Middle frontal gyrus (tissue), 1 donor: ENCODE measurements at regions not wholly inside any gene's neighbourhood (a gene's known extent, or its start where the extent isn't known, plus 50 kb on each side); places are given as distances from the start of the nearest gene placed in this dataset.
"Not testable (repeated sequence)": the region's sequence is repeated elsewhere in the genome, so short reads cannot be mapped to it uniquely, and the experiment has no call there.

Experiments
- DNase-seq: peaks from one replicate; pipeline ENCODE4 v3.0.0-alpha.2; 2015; ENCODE audit warnings: low spot score; ENCODE audit errors: extremely low spot score

DNA sequence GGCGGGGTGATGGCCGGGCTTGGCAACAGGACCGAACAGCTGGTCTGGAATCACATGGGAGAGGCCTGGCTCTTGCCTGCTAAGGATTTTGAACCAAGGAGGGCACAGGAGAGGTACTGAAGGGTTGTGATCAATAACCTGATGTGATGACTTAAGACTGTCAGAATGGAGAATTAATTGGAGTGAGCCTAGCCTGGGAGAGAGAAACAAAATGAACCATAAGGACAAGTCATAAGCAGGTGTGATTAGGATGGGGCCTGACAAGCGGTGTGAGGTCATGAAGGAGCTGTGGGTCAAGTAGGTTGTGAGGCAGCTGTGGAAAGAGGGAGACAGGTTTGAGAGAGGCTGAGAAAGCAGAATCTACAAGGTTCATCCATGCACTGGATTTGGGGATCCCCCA lies 104.6 kb downstream of the MED10 start:
- no peak for DNase-seq

- no peak for DNase-seq
Measured at GRCh38 chr5:6273090-6273735, 105.1 kb downstream of the MED10 start.

DNA sequence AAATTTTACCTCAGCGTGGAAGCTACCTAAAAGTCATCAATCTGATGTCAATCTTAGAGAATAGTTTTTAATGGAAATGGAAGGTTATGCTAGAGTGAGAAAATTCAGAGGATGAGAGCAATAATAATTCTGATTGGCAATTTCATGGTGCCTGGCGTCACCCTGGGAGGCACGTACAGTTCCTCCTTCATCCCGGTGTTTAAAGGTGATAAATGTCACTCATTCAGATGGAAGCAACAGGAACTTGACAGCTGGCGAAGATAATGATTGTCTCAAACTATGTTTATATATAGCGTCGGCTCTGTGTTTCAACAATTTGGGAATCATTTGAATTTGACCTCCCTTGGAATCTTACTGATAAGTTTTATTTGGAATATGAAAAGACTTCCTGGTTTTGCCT lies 108.4 kb downstream of the MED10 start:
- DNase-seq, result no peak

DNA sequence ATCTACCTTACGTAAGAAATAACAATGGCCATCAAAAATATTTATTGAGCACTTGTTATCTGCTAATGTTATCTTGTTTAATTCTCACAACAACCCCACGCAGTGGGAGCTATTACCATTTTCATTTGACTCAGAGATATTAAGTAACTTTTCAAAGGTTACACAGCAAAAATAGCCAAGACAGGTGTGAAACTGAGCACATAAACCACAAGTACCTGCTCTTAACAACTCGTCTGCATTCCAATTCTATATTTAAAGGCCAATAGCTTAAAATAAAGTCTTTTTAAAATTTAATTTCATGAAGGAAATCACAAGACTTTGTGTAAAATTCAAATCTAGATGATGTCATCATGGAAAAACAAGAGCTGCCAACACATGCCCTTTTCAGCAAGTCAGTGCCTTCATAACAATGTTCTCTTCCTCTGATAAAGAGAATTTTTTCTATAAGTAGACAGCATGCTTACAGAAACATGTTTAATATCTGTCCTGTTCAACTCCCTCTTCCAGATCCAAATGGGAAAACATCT lies 111.6 kb downstream of the MED10 start:
- DNase-seq, result no peak

GRCh38 chr5:6264394-6264793 lies 114.0 kb downstream of the MED10 start:
- no peak for DNase-seq

- no peak for DNase-seq
Measured at GRCh38 chr5:6262651-6263363, 115.5 kb downstream of the MED10 start.

GRCh38 chr5:6261668-6262067 lies 116.7 kb downstream of the MED10 start:
- DNase-seq, result no peak

GRCh38 chr5:6261256-6261655 lies 117.1 kb downstream of the MED10 start:
- DNase-seq, result no peak

DNA sequence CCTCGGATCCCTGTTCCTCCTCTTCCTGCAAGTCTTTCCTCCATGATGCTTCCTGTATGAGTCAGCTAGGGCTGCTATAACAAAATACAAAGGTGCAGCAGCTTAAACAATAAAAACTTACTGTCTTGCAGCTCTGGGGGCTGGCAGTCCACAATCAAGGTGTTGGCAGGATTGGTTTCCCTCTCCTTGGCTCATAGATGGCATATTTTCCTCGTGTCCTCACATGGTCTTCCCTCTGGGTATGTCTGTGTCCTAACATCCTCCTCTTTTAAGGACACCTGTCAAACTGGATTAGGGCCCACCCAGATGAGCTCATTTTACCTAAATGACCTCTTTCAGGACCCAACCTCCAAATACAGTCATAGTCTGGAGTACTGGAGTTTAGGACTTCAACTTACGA lies 117.5 kb downstream of the MED10 start:
- DNase-seq, result no peak

DNA sequence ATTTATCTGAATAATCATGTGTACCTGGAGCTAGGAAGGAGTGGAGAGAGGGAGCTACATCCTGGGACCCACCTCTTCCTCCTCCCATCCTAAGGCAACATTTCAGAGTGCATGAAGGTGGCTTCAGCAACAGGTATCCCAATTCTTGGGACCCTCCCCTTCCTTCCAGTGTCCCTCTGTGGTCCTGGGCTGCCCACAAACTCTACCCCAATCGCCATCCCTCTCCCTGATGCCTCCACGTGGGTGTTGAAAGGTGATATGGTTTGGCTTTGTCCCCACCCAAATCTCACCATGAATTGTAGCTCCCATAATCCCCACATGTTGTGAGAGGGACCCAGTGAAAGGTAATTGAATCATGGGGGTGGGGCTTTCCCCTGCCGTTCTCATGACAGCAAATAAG lies 121.4 kb downstream of the MED10 start:
- no peak for DNase-seq

DNA sequence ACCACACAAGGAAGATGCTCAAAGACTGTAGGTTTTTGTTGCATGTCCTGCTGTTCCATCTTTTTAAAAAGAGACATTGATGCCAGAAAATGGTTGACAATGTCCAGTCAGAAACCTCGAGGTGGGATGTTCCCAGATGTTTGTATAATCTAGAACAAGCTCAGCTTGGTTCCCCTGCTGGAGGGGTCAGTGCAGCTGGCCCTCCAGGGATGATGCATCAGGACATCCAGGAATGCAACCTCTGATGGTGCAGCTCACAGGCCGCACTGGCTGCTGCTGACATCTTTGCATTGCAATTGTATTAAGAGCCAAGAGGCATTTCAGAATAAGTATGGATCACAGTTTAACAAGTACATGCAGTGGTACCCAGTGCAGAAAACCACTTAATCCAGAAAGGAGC lies 122.4 kb downstream of the MED10 start:
- DNase-seq, result no peak

DNA sequence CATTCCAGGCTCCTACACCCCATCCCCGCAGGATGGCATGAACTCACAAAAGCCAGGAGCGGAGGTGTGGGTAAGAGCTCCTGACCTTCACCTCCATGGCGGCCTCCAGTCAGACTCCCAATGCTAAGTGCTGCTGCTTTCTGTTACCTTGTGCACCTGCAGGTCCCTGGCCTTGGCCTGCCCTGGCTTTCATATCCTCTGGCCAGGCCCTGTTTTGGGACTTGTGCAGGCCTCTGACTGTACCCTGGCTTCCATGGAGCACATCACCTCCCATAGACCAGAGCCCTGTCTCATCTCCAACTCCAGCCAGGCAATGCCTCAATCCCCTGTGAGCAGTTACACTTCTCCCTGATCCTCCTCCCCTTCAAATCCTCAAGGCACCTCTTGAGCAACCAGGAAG lies 124.5 kb downstream of the MED10 start:
- DNase-seq, result no peak

DNA sequence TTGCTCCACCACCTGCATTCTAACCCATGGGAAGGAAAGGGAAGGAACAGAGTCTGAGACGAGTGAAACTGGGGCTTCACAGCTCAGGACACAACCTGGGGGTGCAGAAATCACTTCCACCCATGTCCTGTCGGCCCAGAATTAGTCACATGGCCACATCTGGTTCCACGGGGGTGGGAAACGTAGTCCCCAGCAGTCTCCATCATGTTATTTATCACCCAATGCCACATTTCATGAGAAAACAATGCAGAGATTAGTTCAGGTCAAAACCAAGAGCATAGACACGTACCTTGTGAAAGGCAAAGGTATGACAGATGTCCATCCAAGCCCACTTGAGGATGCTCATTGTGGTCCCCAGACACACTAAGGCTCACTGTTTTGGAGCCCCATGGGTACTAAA lies 125.1 kb downstream of the MED10 start:
- no peak for DNase-seq

- DNase-seq, result no peak
Measured at GRCh38 chr5:6252581-6252980, 125.8 kb downstream of the MED10 start.

DNA sequence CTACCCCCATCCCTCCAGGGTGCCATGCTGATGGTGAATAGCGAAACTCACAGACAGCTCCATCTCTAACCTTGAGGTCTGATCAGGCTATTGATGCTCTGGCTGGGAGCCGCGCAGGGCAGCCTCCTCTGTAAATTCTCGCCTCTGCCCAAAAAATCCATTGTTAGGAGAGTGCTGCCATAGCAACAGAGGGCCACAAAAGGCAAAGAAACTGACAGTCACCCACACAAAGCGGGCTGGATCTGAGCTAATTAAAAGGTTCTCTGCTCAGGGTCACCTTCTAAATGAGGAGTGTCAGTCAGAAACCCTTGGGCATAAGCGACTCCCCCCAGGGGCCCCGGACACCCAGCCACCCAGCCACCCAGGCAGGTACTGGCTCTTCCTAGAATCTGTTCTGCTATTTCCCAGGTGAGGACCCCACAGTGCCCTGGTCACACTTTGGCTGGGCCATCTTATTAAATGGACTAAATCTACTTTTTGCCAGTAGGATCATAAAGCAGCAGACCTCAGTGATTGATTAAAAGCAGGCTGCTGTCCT lies 126.7 kb downstream of the MED10 start:
- no peak for DNase-seq

GRCh38 chr5:6250121-6250520 lies 128.2 kb downstream of the MED10 start:
- DNase-seq, result no peak

- DNase-seq, result no peak
Measured at GRCh38 chr5:6248132-6248531, 130.2 kb downstream of the MED10 start.

GRCh38 chr5:6246820-6247437 lies 131.4 kb downstream of the MED10 start:
- DNase-seq, result no peak

DNA sequence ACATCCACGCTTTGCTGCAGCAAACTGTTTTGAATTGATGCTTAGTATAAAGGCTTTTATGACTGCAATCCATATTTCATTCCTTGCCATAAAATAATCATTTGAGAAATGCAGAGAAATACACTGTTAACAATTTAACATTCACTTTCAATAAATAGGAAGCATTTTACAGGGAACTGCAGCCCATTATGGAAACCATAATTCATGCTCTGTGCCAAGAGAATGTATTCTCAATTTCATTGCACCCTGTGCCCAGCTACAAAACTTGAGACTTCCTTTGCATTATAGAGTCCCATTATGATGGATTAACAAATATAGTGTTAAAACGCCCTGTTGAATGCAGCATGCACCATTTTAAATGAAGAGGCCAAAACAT lies 134.0 kb downstream of the MED10 start:
- DNase-seq, result no peak

- no peak for DNase-seq
Measured at GRCh38 chr5:6243706-6244338, 134.5 kb downstream of the MED10 start.

- DNase-seq, result not testable (repeated sequence)
Measured at GRCh38 chr5:6241056-6241455, 137.3 kb downstream of the MED10 start.
